ENCODE measurements at regions not wholly inside any gene's neighbourhood (a gene's known extent, or its start where the extent isn't known, plus 50 kb on each side); places are given as distances from the start of the nearest gene placed in this dataset.

GRCh38 chr14:26104717-26105116, 493.1 kb downstream of the NOVA1 start:
- H3K36me3 ChIP-seq = no peaks in the 10 kb centered on the region
- H3K27me3 ChIP-seq (replicated peaks; ENCODE audit: insufficient read depth) = no peaks in the 10 kb centered on the region
- TF ChIP-seq, protein P1, sequence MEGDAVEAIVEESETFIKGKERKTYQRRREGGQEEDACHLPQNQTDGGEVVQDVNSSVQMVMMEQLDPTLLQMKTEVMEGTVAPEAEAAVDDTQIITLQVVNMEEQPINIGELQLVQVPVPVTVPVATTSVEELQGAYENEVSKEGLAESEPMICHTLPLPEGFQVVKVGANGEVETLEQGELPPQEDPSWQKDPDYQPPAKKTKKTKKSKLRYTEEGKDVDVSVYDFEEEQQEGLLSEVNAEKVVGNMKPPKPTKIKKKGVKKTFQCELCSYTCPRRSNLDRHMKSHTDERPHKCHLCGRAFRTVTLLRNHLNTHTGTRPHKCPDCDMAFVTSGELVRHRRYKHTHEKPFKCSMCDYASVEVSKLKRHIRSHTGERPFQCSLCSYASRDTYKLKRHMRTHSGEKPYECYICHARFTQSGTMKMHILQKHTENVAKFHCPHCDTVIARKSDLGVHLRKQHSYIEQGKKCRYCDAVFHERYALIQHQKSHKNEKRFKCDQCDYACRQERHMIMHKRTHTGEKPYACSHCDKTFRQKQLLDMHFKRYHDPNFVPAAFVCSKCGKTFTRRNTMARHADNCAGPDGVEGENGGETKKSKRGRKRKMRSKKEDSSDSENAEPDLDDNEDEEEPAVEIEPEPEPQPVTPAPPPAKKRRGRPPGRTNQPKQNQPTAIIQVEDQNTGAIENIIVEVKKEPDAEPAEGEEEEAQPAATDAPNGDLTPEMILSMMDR (IDR thresholded peaks at IDR 0.05) = no peak
- H3K27ac ChIP-seq = no peak overlapping the region
- H3K9me3 ChIP-seq = no peaks in the 10 kb centered on the region
- DNase-seq (ENCODE audit: low spot score) (no peak), ATAC-seq (ENCODE audit: insufficient number of reproducible peaks, low FRiP score, low read depth) (no peak)
- no peaks in the 10 kb centered on the region for H3K4me1 ChIP-seq (ENCODE audit: control insufficient read depth in 1 of 2, low read depth in 2 of 2)
- H3K4me3 ChIP-seq = no peak overlapping the region

DNA sequence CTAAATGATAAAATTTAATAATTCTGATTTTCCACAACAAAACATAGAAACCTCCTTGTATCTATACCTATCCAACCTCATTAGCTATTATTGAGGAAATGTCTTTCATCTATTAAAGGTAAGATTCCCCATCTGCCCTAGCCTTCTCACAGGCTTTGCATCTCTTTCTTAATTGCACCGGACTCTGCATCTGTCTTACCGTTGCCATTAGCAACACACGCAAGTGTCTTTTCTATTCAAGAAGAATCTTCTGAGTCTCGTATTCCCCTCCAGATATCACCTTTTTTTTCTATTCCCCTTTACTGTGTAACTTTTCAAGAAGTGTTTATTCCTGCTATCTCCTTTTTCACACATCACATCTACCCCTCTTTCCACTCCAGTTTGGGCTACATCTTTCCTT, 500.0 kb downstream of the NOVA1 start:
- Histone ChIP-seq H3K4me3 (no peak overlapping the region), H3K36me3 (no peaks in the 10 kb centered on the region), H3K27me3 (replicated peaks; ENCODE audit: insufficient read depth) (no peaks in the 10 kb centered on the region), H3K27ac (no peak overlapping the region), H3K9me3 (no peaks in the 10 kb centered on the region), H3K4me1 (ENCODE audit: control insufficient read depth in 1 of 2, low read depth in 2 of 2) (no peaks in the 10 kb centered on the region)
- TF ChIP-seq, protein P1 (IDR thresholded peaks at IDR 0.05) = no peak
- ATAC-seq (ENCODE audit: insufficient number of reproducible peaks, low FRiP score, low read depth) (no peak), DNase-seq (ENCODE audit: low spot score) (no peak)

DNA sequence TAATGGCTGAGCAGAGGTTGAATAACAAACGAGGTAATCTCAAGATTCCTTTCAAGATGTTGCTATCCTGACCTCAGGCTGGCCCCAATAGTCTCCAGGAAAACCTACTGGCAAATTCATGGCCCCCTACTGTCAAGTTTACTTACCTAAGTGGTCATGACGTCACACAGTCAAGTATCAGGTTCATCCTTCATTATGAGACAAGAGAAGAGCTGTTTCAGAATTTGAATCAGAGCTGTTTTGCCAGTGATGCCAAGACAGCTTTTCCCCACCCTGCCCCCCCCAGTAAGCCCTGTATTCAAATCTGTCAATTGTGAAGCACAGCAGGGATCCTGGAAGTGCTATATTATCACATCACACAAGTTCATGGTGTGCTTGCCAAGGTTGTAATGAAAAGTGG, 509.6 kb downstream of the NOVA1 start:
- no peaks in the 10 kb centered on the region for H3K27me3 ChIP-seq (replicated peaks; ENCODE audit: insufficient read depth)
- no peaks in the 10 kb centered on the region for H3K9me3 ChIP-seq
- H3K4me3 ChIP-seq = no peak overlapping the region
- no peaks in the 10 kb centered on the region for H3K4me1 ChIP-seq (ENCODE audit: control insufficient read depth in 1 of 2, low read depth in 2 of 2)
- no peak overlapping the region for H3K27ac ChIP-seq
- TF ChIP-seq, protein P1 (IDR thresholded peaks at IDR 0.05) = no peak
- DNase-seq (ENCODE audit: low spot score) = no peak
- no peaks in the 10 kb centered on the region for H3K36me3 ChIP-seq
- ATAC-seq (ENCODE audit: insufficient number of reproducible peaks, low FRiP score, low read depth) = no peak

DNA sequence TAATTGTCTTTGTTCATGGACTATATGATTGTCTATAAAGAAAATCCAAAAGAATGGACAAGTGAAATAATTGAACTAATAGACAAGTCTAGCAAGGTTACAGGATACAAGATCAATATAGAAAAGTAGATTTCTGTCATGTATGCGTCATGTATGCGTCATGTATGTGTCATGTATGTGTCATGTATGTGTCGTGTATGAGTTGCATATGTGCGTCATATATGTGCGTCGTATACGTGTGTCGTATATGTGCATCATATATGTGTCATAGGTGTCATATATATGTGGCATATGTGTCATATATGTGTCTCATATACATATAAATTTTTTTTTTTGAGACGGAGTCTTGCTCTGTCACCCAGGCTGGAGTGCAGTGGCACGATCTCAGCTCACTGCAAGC, 516.8 kb downstream of the NOVA1 start:
- Histone ChIP-seq H3K27me3 (replicated peaks; ENCODE audit: insufficient read depth) (no peaks in the 10 kb centered on the region), H3K9me3 (no peaks in the 10 kb centered on the region), H3K27ac (no peak overlapping the region), H3K36me3 (no peaks in the 10 kb centered on the region), H3K4me1 (ENCODE audit: control insufficient read depth in 1 of 2, low read depth in 2 of 2) (no peaks in the 10 kb centered on the region), H3K4me3 (no peak overlapping the region)
- DNase-seq (ENCODE audit: low spot score) (no peak), ATAC-seq (ENCODE audit: insufficient number of reproducible peaks, low FRiP score, low read depth) (no peak)
- TF ChIP-seq, protein P1 (IDR thresholded peaks at IDR 0.05) = no peak

DNA sequence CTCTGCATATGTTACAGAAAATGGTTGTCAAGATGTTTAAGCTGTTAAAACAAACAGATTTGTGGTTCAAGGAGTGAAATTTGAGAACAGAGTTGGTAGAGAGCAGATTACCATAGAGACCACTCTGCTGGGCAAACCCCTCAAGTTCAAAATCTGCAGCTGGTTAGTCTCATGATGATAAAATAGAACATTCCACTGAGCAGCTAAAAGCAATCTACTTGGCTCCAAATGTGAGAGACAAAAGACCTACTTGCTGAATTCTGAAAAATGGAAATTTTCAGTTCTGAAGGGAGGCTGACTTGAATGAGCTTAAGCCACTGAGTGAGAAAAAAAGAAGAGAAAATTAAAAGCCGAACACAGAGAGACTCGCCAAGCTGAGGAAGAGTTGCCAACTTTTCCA, 519.3 kb downstream of the NOVA1 start:
- Histone ChIP-seq H3K4me1 (ENCODE audit: control insufficient read depth in 1 of 2, low read depth in 2 of 2) (no peaks in the 10 kb centered on the region), H3K9me3 (no peaks in the 10 kb centered on the region), H3K36me3 (no peaks in the 10 kb centered on the region), H3K27me3 (replicated peaks; ENCODE audit: insufficient read depth) (no peaks in the 10 kb centered on the region), H3K4me3 (no peak overlapping the region), H3K27ac (no peak overlapping the region)
- DNase-seq (ENCODE audit: low spot score) = no peak
- TF ChIP-seq, protein P1 (IDR thresholded peaks at IDR 0.05) = no peak
- no peak for ATAC-seq (ENCODE audit: insufficient number of reproducible peaks, low FRiP score, low read depth)
